PC-9 (cell line): ENCODE measurements at regions not wholly inside any gene's neighbourhood (a gene's known extent, or its start where the extent isn't known, plus 50 kb on each side); places are given as distances from the start of the nearest gene placed in this dataset.

ENCODE experiments used
- EZH2 ChIP-seq: fragments of 200-600 bp; sonication (generic); IDR thresholded peaks from 2 replicates; pipeline ENCODE4 v1.8.0; 2017; ENCODE audit warnings: antibody characterized with exemption, low read depth
- TF ChIP-seq, protein P1 (sequence below): fragments of 200-600 bp; sonication (generic); conservative IDR thresholded peaks from 2 replicates; pipeline ENCODE4 v1.6.1; 2017; ENCODE audit warnings: mixed run types, antibody characterized with exemption, mild to moderate bottlenecking, moderate library complexity

GRCh38 chr2:163490281-163490680 lies 245.5 kb downstream of the FIGN start:
- TF ChIP-seq, protein P1, sequence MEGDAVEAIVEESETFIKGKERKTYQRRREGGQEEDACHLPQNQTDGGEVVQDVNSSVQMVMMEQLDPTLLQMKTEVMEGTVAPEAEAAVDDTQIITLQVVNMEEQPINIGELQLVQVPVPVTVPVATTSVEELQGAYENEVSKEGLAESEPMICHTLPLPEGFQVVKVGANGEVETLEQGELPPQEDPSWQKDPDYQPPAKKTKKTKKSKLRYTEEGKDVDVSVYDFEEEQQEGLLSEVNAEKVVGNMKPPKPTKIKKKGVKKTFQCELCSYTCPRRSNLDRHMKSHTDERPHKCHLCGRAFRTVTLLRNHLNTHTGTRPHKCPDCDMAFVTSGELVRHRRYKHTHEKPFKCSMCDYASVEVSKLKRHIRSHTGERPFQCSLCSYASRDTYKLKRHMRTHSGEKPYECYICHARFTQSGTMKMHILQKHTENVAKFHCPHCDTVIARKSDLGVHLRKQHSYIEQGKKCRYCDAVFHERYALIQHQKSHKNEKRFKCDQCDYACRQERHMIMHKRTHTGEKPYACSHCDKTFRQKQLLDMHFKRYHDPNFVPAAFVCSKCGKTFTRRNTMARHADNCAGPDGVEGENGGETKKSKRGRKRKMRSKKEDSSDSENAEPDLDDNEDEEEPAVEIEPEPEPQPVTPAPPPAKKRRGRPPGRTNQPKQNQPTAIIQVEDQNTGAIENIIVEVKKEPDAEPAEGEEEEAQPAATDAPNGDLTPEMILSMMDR, result no peak
- no peak for TF ChIP-seq EZH2
